Stomach (tissue), 4 donors: ENCODE measurements at regions not wholly inside any gene's neighbourhood (a gene's known extent, or its start where the extent isn't known, plus 50 kb on each side); places are given as distances from the start of the nearest gene placed in this dataset.

Experiments
- CTCF ChIP-seq, 7 experiments: fragments of 450-650 bp in 4 of 7; fragments of 200-600 bp in 3 of 7; sonication (generic) in 3 of 7; IDR thresholded peaks; one replicate each; pipeline ENCODE4 v1.5.1; 2016 to 2019; ENCODE audit warnings: antibody characterized with exemption in 7 of 7, control low read depth in 2 of 7, mild to moderate bottlenecking in 1 of 7
- POLR2A ChIP-seq, 4 donors: fragments of 450-650 bp; IDR thresholded peaks; one replicate each; pipeline ENCODE4 v1.6.1; 2016; ENCODE audit warnings: antibody characterized with exemption in 4 of 4, control low read depth in 2 of 4, mild to moderate bottlenecking in 1 of 4, moderate library complexity in 1 of 4
- POLR2AphosphoS5 ChIP-seq, 3 donors: sonication (generic); formaldehyde crosslinking; IDR thresholded peaks; one replicate each; pipeline ENCODE4 v1.6.1; 2016; ENCODE audit warnings: antibody characterized with exemption in 3 of 3

- no peak for TF ChIP-seq POLR2A (IDR thresholded peaks at IDR 0.05)
- TF ChIP-seq CTCF (IDR thresholded peaks at IDR 0.05): no peak
- no peak for TF ChIP-seq POLR2AphosphoS5 (IDR thresholded peaks at IDR 0.05)
Measured at GRCh38 chr1:104392552-104392951, 642.9 kb downstream of the AMY1C start.
